Keratinocyte (primary cell): ENCODE measurements at regions not wholly inside any gene's neighbourhood (a gene's known extent, or its start where the extent isn't known, plus 50 kb on each side); places are given as distances from the start of the nearest gene placed in this dataset.

ENCODE experiments used
- CTCF ChIP-seq, 3 experiments: IDR thresholded peaks in 1 of 3; conservative IDR thresholded peaks in 1 of 3; optimal IDR thresholded peaks in 1 of 3; 2 replicates in 2 of 3; 3 replicates in 1 of 3; pipeline versions ENCODE3 to v1.5.1; 2011; ENCODE audit warnings: low read length in 3 of 3, mild to moderate bottlenecking in 3 of 3, moderate library complexity in 2 of 3, control low read depth in 1 of 3, inconsistent platforms in 1 of 3; ENCODE audit not compliant: insufficient read depth in 2 of 3; ENCODE audit errors: extremely low read depth in 1 of 3
- EZH2 ChIP-seq: IDR thresholded peaks from one replicate; pipeline ENCODE4 v1.6.1; 2012; ENCODE audit warnings: inconsistent platforms, mild to moderate bottlenecking, low read length, moderate library complexity

GRCh38 chr11:128201009-128201408, 386.3 kb downstream of the ETS1 start:
- no peak for TF ChIP-seq CTCF (optimal IDR thresholded peaks at IDR 0.05 in 1 of 3, IDR thresholded peaks at IDR 0.05 in 1 of 3, conservative IDR thresholded peaks at IDR 0.05 in 1 of 3; ENCODE audit: extremely low read depth in 1 of 3, insufficient read depth in 2 of 3, low read length in 3 of 3)
- no peak for TF ChIP-seq EZH2
